Right lobe of liver (tissue), 4 donors: ENCODE measurements at regions not wholly inside any gene's neighbourhood (a gene's known extent, or its start where the extent isn't known, plus 50 kb on each side); places are given as distances from the start of the nearest gene placed in this dataset.
"Not testable (repeated sequence)": the region's sequence is repeated elsewhere in the genome, so short reads cannot be mapped to it uniquely, and the experiment has no call there.

Experiments
- POLR2A ChIP-seq: fragments of 450-650 bp; IDR thresholded peaks from one replicate; pipeline ENCODE4 v1.6.1; 2017; ENCODE audit warnings: antibody characterized with exemption, mild to moderate bottlenecking
- TF ChIP-seq, protein P1 (sequence below), 4 donors: fragments of 200-600 bp in 3 of 4; fragments of 450-650 bp in 1 of 4; IDR thresholded peaks; one replicate each; pipeline versions ENCODE4 v1.5.1 to v1.8.0; 2016 to 2022; ENCODE audit warnings: antibody characterized with exemption in 4 of 4, mild to moderate bottlenecking in 2 of 4
- donor health status: DM: no; HTN: no; CAD: no.
- donor health status: DM: no; HTN: no; CAD: no.
- donor health status: DM: no; HTN: yes; CAD: no.

- TF ChIP-seq, protein P1, sequence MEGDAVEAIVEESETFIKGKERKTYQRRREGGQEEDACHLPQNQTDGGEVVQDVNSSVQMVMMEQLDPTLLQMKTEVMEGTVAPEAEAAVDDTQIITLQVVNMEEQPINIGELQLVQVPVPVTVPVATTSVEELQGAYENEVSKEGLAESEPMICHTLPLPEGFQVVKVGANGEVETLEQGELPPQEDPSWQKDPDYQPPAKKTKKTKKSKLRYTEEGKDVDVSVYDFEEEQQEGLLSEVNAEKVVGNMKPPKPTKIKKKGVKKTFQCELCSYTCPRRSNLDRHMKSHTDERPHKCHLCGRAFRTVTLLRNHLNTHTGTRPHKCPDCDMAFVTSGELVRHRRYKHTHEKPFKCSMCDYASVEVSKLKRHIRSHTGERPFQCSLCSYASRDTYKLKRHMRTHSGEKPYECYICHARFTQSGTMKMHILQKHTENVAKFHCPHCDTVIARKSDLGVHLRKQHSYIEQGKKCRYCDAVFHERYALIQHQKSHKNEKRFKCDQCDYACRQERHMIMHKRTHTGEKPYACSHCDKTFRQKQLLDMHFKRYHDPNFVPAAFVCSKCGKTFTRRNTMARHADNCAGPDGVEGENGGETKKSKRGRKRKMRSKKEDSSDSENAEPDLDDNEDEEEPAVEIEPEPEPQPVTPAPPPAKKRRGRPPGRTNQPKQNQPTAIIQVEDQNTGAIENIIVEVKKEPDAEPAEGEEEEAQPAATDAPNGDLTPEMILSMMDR (IDR thresholded peaks at IDR 0.05), result not testable (repeated sequence)
- not testable (repeated sequence) for TF ChIP-seq POLR2A
Measured at GRCh38 chr3:182156326-182156725, 444.6 kb downstream of the SOX2 start.
